Uterus (tissue), 2 donors: ENCODE measurements at regions not wholly inside any gene's neighbourhood (a gene's known extent, or its start where the extent isn't known, plus 50 kb on each side); places are given as distances from the start of the nearest gene placed in this dataset.

ENCODE experiments used
- CTCF ChIP-seq, 4 experiments: fragments of 200-600 bp in 2 of 4; fragments of 450-650 bp in 2 of 4; sonication (generic) in 2 of 4; IDR thresholded peaks; one replicate each; pipeline ENCODE4 v1.5.1; 2016 to 2019; ENCODE audit warnings: antibody characterized with exemption in 4 of 4, mild to moderate bottlenecking in 2 of 4, moderate library complexity in 1 of 4
- POLR2A ChIP-seq, 2 donors: fragments of 450-650 bp; IDR thresholded peaks; one replicate each; pipeline ENCODE4 v1.6.1; 2016; ENCODE audit warnings: antibody characterized with exemption in 2 of 2, mild to moderate bottlenecking in 1 of 2, moderate library complexity in 1 of 2

GRCh38 chr21:23601549-23601948 lies 2005.7 kb downstream of the MRPL39 start:
- no peak for TF ChIP-seq POLR2A (IDR thresholded peaks at IDR 0.05)
- no peak for TF ChIP-seq CTCF (IDR thresholded peaks at IDR 0.05)
